GM18909 (cell line): ENCODE measurements at regions not wholly inside any gene's neighbourhood (a gene's known extent, or its start where the extent isn't known, plus 50 kb on each side); places are given as distances from the start of the nearest gene placed in this dataset.
"Not testable (repeated sequence)": the region's sequence is repeated elsewhere in the genome, so short reads cannot be mapped to it uniquely, and the experiment has no call there.

ENCODE experiments used
- ATAC-seq: cut with Tn5 transposase; IDR thresholded peaks from one replicate; pipeline ENCODE4 v1.9.1; 2021; ENCODE audit warnings: mild to moderate bottlenecking; ENCODE audit not compliant: unreplicated experiment, poor library complexity

- ATAC-seq: no peak
These were observed 211.1 kb downstream of the DUSP10 start for GRCh38 chr1:221530791-221531190.

- no peak for ATAC-seq
These were observed 209.7 kb downstream of the DUSP10 start for GRCh38 chr1:221532071-221532773.

- ATAC-seq: no peak
These were observed 200.6 kb downstream of the DUSP10 start for GRCh38 chr1:221541296-221541695.

- no peak for ATAC-seq
These were observed 198.3 kb downstream of the DUSP10 start for GRCh38 chr1:221543529-221544120.

GRCh38 chr1:221548942-221549341 is 192.9 kb downstream of the DUSP10 start:
- ATAC-seq: no peak

GRCh38 chr1:221549815-221550214 is 192.1 kb downstream of the DUSP10 start:
- no peak for ATAC-seq

- ATAC-seq: not testable (repeated sequence)
These were observed 189.1 kb downstream of the DUSP10 start for GRCh38 chr1:221552792-221553191.

- no peak for ATAC-seq
These were observed 186.0 kb downstream of the DUSP10 start for GRCh38 chr1:221555689-221556433.

- no peak for ATAC-seq
These were observed 185.5 kb downstream of the DUSP10 start for GRCh38 chr1:221556435-221556834.

- no peak for ATAC-seq
These were observed 184.9 kb downstream of the DUSP10 start for GRCh38 chr1:221557013-221557412.

- no peak for ATAC-seq
These were observed 183.5 kb downstream of the DUSP10 start for GRCh38 chr1:221558396-221558795.

- no peak for ATAC-seq
These were observed 182.0 kb downstream of the DUSP10 start for GRCh38 chr1:221559911-221560310.

GRCh38 chr1:221562542-221563475 is 179.1 kb downstream of the DUSP10 start:
- ATAC-seq: no peak

GRCh38 chr1:221563476-221563921 is 178.4 kb downstream of the DUSP10 start:
- ATAC-seq: no peak

- no peak for ATAC-seq
These were observed 177.0 kb downstream of the DUSP10 start for GRCh38 chr1:221564891-221565290.

GRCh38 chr1:221565711-221566110 is 176.2 kb downstream of the DUSP10 start:
- ATAC-seq: no peak

- no peak for ATAC-seq
These were observed 173.9 kb downstream of the DUSP10 start for GRCh38 chr1:221567859-221568507.

- ATAC-seq: no peak
These were observed 168.1 kb downstream of the DUSP10 start for GRCh38 chr1:221573756-221574155.

- ATAC-seq: no peak
These were observed 167.4 kb downstream of the DUSP10 start for GRCh38 chr1:221574529-221574928.

GRCh38 chr1:221575605-221576004 is 166.3 kb downstream of the DUSP10 start:
- no peak for ATAC-seq
